ENCODE measurements at regions not wholly inside any gene's neighbourhood (a gene's known extent, or its start where the extent isn't known, plus 50 kb on each side); places are given as distances from the start of the nearest gene placed in this dataset.

DNA sequence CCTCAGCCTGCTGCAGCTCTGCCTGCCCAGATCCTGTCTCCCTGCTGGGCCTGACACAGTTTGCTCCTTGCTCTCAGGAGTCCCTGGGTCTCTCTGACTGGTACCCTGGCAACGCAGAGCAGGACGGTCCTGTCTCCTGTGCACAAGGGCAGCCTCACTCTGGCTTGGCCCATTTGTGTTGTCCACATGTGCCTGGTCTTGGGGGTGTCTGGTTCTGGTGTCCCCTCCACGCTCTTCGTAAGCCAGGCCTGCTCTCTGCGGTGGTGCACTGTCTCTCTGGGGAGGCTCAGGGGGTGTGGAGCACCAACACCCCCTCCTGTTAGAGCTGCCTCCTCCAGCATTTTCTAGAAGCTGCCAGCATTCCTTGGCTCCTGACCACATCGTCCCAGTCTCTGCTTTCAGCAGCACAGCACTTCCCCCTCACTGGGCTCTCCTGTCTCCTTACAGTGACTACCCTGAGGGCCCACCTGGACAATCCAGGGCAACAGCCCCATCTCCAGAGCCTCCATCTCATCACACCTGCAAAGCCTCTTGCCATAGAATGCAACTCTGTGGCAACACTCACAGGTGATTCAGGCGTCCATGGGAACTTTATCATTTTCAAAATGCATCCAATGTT lies 235.6 kb upstream of the HS6ST1 start:
- no peak for DNase-seq (ENCODE audit: low spot score)

DNA sequence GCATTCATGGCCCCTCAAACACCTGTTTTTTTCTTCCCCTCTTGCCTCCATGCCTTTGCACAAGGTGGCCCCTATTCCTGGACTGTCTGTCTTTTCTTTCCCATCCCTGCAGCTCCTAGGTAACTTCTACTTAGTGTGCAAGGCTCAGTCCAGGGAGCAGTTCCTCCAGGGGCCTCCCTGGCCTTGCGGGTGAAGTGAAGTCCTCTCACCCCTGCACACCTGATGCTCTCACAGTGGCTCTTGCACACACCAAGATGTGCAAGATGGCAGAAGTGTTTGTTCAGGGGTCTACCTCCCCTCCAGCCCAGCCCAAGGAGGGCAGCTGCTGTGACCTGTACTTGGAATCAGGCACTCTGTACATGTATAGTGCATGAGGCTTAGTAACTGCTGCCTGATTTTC lies 236.8 kb upstream of the HS6ST1 start:
- no peak for DNase-seq (ENCODE audit: low spot score)

DNA sequence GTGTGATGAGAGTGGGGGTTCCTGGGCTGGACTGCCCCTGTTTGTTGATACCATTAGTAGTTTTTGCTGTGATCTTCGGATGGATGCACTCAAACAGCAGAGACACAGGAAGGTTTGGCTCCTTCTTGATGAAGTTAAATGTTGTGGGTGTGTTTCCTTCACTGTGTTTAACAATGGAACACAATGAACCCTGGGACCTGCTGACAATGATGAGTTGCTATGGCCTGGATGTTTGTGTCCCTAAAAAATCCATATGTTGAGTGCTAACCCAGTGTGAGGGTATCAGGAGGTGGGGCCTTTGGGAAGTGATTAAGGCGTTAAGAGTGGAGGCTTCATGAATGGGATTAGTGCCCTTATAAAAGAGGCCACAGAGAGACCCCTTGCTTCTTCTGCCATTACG lies 237.4 kb upstream of the HS6ST1 start:
- DNase-seq (ENCODE audit: low spot score), result no peak

DNA sequence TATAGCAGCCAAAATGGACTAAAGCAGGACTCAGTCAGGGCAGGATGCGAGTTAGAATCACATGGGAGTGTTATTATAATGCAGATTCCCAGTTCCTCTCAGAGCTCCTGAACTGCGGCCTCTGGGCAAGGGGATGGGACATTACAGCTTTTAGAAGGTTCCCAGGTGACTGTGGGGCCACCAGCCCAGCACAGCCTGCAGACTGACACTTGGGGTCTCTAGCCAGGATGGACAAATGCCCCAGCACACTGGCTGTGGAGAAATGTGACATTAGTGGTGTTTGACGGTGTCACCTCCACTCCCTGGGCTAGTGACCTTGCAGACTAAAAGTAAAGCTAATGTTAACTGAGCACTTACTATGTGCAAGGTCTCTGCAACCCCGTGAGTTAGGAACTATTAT lies 238.0 kb upstream of the HS6ST1 start:
- no peak for DNase-seq (ENCODE audit: low spot score)

DNA sequence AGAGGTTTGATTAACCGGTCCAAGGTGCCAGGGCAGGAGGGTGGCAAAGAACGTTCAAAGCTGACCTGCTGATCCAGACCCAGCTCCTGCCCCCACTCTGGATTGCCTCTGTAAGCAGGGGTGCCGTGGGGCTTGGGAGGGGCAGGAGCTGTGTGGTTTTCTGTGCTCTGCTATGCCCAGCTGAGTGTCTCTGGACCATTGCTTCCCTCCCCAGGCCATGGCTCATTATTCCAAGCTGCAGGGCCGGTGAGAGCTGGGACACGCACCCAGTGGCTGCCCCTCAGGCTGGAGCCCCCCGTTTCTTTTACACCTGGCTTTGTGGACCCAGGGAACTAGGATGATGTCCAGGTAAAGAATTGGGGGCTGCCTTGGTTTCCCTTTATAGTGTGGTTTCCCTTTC lies 238.4 kb upstream of the HS6ST1 start:
- no peak for DNase-seq (ENCODE audit: low spot score)

DNA sequence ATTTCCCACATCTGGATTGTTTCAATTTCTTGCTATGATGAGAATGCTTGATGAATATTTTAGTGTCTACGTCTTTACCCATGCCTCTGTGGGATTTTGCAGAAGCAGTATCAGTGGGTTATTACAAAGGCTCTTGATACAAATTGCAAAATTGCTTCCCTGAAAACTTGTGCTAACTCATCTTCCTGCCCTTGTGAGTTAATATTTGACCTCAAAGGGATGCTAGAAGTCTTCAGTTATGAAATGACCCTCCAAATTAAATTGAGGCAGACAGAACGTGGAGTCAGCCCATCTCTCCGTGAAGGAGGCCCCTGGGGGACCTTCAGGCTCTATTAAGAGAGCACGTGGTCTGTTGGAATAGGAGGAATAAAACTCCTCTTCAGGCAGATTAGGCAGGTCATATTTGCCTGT lies 239.2 kb upstream of the HS6ST1 start:
- no peak for DNase-seq (ENCODE audit: low spot score)

DNA sequence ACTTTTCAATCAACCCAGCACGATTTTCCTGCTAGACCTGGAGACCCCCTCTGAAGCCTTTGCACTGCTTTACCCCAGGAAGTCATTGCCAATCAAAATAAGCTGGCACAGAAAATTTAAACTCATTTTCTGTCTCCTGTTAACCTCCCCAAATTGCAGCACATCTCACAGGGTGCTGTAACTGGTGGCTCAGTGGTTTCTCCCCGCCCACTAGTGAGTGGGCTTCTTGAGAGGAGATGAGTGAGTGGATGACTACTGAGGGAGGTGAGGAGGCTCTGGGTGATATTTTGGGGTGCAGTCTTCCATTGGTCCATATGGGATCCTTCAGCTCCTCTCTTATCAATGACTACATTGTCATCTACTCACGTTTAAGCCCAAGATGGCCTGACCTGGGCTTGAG lies 239.8 kb upstream of the HS6ST1 start:
- no peak for DNase-seq (ENCODE audit: low spot score)

DNA sequence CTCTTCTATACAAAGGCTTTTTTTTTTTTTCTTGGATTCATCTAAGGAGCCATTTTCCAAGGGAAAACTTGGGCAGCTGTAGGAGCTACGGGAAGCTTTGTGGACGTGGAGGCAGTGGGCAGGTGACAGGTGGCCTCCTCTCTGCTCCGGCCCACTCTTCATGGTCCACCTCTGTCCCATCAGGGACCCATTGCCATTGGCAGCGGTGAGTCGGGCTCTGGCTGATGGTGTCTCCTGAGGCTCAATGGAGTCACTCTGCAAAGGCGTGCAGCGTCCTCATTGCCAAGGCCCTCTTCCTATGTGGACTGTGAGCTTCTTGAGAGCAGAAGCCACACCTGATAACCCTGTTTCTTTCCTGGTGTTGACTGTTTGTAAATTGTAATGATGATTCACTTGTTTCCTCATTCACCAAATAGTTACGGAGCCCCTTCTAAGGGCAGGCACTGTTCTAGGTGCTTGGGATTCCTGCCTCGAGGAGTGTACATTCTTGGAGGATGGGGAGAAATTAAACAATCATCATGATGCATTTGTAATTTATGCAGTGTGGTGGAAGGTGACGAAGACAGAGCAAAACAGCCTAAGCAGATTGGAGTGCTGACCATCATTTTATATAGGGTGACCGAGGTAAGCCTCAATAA lies 240.3 kb upstream of the HS6ST1 start:
- no peak for DNase-seq (ENCODE audit: low spot score)

DNA sequence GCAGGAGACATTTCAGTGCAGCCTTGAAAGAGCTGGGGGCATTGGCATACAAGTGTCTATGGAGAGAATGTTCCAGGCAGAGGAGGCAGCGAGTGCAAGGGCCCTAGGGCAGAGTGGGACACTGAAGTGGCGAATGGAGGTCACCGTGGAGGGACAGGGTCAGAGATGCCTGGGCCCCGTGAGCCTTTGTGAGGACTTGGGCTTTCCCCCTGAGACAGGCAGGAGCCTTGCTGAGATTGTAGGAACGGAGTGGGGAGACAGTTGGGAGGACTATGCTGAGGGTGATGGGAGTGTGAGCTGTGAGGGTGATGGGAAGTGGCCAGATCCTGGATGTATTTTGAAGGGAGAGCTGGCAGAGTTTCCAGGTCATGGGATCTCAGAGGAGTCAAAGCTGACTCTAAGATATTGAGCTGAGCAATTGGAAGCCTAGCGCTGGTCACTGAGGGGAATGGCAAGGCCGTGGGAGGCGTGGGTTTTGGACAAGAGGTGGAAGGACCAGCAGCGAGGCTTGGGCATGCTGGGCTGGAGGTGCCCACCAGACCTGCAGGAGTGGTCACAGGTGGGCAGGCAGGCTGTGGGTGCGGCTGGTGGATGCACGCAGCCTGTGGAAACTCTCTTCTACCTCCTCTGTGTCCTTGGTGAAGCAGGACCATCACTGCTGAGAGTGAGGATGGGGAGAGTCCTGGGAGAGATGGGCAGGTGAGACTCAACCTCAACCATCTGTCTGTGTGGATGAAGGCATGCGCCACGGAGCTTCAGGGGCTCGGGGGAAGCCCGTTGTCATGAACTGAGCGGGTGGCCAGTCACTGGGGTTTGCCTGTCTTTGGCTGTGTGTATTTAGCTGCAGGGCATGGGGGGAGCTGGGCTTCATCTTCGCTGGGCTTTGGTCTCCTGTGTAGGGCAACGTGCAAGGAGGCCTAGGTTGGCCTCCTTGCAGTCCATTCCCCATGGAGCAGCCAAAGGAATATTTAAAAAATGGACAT lies 241.2 kb upstream of the HS6ST1 start:
- DNase-seq (ENCODE audit: low spot score), result no peak

DNA sequence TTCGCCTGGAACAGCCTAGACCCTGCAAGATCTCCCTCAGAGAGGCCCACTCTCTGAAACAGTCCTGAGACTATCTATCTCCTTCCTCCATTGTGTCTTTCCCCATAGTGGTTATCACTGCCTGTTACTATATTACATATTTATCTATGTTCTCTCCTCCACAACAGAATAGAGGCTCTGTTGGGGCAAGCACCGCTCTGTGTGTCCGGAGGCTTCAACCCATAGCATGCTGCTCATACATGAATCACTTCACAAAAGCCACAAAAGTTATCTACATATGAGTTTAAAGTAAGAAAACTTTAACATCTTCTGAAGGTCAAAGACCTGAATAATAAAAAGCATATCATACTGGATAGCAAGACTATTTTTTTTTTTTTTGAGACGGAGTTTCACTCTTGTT lies 242.1 kb upstream of the HS6ST1 start:
- no peak for DNase-seq (ENCODE audit: low spot score)

DNA sequence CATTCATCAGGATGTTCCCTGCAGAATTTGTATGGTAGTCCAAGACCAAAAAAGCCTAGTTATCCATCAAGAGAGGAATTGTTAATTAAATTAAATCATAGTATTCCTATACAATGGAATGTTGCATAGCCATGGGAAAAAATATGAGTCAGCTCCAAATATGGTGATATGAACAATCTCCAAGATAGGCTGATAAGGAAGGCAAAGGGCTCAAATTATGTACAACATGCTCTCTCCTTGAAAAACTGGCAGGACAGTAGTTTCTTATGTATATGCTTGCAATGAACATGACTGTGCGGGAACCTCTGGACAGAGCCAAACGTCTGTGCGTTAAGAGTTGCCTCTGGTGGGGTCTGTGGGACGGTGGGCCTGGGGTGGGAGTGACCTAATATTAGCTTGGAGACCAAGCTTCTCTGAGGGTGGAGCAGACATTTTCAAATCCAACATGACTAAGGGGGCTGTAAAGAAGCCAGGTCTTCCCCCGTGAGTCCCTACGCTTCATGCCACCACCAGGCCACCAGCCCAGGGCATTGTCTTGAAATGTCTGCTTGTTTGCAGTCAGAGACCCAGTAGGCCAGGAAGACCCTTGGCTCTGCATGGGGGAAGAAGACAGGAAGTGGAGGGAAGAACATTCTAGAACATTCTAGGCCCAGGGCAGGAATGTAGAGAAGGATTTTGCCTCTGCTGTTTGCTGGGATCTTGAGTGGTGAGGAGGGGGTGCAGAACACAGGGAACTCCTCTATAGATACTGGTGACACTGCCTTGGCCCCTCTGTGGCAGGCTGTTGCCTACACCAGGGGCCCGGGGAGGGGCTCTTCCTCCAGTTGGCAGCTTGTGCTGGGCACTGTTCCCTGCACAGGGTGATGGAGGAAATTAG lies 244.0 kb upstream of the HS6ST1 start:
- no peak for DNase-seq (ENCODE audit: low spot score)

DNA sequence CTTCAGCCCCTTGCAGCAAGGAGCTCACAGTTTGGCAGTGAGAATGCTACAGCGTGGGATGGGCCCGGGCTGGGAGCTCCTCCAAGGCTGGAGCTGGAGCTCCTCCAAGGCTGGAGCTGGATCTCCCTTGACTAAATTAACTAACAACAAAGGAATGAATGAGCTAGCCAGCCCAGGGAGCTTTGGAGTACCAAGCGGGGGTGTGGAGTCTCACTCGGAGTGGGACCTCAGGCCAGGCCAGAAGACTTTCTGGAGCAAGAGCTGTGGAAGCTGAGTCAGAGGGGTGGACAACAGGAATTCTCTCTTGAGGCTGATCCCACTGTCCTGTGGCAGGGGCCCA lies 244.7 kb upstream of the HS6ST1 start:
- no peak for DNase-seq (ENCODE audit: low spot score)

DNA sequence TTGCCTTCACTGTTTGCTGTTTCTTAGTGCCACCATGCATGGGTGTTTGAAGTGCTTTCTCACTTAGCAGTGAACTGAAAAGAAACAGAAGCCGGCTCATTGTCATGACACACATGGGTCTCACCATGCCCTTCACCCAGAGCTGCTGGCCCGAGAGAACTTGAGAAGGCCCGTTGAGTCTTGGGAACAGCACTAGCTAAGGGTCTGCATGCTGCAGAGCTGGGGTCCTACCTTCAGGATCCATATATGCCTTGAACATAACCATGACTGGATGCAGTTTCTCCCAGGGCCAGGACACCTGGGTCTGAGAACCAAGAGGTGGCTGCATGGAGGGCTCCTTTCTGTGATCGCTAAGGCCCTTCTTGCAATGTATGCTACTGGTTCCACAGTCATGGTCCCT lies 245.5 kb upstream of the HS6ST1 start:
- no peak for DNase-seq (ENCODE audit: low spot score)

DNA sequence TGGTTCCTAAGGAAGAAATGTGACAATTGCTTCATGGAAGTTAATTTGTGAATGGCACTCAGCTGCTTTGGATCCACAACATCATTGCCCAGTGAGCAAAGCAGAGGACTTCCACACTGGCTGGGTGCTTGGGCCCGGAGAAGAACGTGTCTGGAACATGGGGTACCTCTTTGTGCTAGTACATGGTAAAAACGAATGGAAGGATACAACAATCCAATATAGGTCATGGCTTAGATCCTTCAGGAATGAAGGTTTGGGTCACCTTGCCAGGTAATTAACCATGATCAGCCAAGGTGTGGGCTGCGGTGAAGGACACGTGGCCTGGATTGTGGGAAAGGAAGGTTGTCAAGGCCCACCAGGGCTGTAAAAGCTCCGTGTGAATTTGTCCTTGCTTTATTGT lies 245.9 kb upstream of the HS6ST1 start:
- DNase-seq (ENCODE audit: low spot score), result no peak

DNA sequence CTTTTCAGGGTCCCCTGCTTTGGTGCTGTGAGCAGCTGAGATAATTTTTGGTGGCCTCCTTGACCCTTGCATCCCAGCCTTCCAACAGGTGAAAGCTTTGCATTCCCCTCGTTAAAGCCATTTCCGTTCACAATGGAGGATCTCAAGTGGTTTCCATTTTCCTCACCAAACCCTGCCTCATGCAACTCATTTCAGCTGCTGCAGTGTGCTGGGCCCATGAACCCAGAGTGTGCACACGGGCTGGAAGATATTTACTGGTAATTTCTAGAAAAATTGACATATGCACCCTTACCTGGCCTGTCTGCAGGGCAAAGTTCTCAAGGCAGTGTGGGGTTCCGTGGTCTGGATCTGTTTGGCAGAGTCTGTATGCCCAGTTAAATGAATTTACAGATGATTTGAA lies 246.8 kb upstream of the HS6ST1 start:
- DNase-seq (ENCODE audit: low spot score), result no peak

DNA sequence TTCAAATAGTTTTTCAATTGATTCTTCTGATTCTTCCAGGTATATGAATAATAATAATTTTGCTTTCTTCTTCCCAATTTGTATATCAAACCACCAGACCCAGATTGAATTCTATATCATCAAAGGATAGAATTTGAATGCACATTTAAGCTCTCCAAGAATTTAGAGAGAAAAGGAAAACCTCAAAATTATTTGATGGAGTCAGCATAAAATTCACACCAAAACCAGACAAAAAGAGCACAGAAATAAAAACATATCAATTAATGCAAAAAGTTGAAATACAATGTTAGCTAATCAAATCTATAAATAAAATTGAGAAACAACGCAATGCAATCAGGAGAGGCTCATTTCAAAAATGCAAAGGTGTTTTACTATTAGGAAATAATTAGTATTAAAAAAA lies 248.0 kb upstream of the HS6ST1 start:
- no peak for DNase-seq (ENCODE audit: low spot score)

DNA sequence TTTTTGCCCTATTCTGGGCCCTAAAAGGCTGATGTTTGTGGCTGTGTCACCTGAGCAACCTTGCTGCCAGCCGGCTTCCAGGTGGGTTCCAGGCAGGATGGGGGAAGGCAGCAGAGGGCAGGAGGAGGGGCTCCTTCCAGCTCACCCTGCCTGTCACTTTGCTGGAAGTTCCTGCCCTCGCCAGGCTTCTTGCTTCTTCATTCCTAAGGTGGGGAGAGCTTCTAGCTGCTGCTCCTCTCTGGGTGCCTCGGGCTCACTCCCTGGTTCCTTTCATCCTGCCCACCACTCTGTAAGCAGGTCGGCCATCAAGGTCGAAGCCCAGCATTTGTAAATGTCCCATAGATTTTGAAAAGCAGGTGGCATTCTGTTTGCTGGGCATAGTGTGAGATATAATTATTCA lies 249.4 kb upstream of the HS6ST1 start:
- DNase-seq (ENCODE audit: low spot score), result no peak

DNA sequence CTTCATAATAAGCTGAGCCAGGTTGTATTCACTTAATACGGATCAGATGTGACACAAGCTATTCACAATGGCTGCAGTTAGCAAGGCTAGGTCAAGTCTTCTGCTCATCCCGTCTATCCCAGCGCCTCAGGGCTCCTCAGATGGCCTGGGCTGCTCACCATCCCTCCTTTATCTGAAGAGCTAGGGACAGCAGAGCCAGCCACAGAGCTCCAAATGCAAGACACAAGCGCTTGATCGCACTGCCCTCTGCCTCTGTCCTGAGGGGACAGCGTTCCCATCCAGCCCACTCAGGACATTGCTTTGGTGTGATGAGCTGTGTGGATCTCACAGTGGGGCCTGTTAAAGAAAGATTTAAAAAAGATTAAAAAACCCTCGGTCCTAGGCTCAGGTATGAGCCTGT lies 254.4 kb upstream of the HS6ST1 start:
- no peak for DNase-seq (ENCODE audit: low spot score)

DNA sequence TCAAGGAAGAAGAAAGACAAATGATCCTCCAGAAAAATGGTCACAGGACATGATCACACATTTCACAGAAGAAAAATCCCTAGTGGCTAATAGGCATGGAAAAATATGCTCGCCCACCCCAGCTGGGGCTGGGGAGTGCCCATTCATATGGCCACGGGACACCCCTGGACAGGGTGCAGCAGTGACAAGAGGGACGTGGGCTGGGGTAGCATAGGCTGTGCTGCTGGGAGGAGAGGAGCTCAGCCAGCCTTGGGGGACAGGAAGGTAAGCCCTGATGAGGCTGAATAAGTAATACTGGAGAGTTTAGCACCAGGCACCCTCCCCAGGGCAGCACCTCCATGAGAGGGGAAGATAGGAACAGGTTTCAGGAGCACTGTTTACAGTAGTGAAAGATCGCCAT lies 254.9 kb upstream of the HS6ST1 start:
- DNase-seq (ENCODE audit: low spot score), result no peak

DNA sequence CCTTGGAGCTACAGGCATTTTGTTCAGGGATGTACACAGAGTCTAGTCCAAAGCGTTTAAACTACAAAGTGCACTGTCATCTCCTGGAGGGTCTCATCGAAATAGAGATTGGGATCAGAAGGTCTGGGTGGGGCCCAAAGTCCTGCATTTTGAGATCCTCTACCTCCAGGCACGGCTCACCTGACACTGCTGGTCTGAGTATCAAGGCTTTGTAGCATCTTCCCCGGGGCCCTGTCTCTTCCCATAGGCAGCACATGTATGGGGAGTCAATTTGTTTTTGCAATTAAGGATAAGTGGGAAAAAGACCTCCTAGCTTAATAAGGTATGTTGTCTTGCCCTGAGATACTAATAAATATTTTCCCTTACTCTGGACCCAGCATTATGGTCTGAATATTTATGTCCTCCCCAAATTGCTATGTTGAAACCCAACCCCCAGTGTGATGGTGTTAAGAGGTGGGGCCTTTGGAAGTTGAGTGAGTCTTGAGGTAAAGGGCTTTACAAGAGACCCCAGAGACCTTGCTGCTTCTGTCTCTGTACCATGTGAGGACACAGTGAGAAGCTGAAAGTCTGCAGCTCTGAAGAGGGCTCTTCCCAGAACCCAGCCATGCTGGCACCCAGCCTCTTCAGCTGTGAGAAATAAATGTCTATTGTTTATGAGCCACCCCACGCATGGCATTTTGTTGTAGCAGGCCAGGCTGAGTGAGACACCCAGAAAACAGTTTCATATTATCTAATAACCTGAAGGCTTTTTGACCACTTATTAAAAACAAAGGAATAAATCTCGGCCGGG lies 258.7 kb upstream of the HS6ST1 start:
- no peak for DNase-seq (ENCODE audit: low spot score)
